ENCODE measurements at regions not wholly inside any gene's neighbourhood (a gene's known extent, or its start where the extent isn't known, plus 50 kb on each side); places are given as distances from the start of the nearest gene placed in this dataset.
"Not testable (repeated sequence)": the region's sequence is repeated elsewhere in the genome, so short reads cannot be mapped to it uniquely, and the experiment has no call there.

DNA sequence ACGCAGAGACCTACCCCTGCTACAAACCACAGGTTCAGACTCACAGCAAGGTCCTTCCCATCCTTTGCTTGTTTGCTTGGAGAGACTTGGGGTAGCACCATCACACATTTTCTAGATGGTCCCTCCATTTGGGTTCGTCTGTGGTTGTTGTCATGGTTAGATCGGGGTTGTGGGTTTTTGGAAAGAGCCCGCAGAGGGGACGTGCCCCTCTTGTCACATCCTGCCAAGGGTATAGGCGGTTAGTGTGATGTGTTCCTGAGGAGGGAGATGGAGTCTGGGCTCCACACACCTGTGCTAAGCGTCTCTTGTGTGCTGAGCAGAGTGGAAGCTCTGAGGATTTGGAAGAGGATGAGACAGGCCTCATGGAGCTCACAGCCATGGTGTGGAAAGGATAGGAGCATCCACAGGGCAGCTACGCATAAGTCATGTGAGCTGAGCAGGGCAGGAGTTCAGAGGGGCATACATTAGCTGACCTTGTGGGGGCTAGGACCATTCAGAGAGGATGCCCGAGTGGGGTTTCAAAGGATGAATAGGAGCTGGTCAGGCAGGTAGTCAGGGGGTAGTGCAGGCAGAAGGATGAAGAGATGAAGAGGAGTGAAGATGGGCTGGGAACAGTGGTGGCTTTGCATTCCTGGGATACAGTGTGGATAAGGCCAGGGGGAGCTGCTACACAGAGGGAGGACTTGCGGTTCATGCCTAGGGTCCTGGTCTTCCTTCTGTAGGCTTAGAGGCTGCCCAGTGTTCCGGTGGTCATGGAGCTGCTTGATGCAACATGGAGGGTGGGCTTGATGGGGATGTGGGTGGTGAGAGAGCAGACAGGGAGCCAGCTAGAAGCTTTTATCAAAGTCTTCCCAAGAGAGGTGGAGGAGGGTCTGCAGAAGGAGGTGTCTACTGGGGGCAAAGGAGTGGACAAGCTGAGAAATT, 62.9 kb downstream of the ACKR3 start:
- DNase-seq (ENCODE audit: low spot score) = no peak

DNA sequence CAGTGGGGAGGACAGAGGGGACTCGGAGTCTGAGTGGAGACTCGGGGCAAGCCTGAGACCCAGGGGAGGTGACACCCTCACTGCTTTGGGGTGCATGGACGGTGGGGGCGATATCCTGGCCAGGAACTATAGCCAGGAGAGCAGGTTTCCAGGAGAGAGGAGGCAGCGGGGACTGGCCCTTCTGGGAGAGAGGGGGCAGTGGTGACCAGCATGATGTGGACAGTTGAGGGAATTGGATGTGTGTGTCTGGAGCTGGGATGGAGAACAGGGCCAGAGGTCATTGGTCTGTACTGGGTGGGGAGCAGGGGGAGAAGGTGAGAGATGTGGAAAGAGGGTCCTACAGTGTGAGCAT, 63.6 kb downstream of the ACKR3 start:
- DNase-seq (ENCODE audit: low spot score) = no peak

DNA sequence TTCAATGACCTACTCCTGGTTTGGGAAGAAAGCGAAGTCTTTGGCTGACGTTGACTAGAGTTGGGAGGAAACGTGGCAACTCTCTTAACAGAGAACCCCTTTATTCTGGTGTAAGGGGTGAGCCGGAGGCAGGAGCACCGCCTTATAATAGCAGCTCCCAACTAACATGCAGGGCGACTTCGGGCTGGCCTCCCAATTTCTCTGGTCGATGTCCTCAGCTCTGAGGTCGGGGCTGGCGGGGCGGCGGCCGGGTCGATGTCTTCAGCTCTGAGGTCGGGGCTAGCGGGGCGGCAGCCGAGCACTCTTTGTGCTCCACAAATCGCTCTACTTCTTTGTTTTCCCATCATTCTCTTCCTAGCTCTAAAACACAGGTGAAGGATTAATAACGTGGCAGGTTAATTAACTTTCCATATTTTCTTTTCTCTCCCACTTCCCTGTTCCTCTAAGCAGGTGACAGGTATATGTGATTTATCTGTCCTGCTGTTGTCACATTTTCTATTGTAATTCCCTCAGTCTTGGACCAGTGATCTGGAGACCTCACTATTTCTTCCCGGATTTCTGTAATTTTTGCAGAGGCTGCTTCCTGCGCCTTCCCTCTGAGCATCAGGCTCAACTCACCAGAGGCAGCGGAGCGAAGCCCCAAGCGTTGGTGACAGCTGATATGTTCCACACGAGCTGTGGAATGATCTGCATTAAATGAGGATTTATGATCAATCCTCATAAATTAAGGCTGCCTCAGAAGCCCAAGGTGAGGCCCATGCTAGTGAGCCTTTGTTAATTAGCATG, 64.3 kb downstream of the ACKR3 start:
- no peak for DNase-seq (ENCODE audit: low spot score)

DNA sequence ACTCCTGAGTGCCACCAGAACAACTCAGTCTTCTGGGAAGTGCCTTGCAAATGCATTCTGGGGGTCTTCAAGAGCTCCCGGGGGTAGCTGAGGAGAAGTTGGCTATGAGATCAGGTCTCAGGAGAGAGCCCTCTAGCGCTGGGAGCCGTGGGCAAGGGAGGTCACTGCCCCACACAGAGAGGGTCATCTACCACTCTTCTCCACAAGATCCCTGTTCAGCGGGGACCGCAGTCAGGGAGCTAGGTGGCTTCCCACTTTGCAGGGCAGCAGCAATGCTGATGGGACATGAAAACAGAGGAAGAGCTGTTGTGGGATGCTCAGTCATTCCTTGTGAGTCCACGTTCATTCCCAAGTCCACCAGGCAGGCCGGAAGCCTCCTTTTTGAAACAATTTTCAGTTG, 66.6 kb downstream of the ACKR3 start:
- no peak for DNase-seq (ENCODE audit: low spot score)

DNA sequence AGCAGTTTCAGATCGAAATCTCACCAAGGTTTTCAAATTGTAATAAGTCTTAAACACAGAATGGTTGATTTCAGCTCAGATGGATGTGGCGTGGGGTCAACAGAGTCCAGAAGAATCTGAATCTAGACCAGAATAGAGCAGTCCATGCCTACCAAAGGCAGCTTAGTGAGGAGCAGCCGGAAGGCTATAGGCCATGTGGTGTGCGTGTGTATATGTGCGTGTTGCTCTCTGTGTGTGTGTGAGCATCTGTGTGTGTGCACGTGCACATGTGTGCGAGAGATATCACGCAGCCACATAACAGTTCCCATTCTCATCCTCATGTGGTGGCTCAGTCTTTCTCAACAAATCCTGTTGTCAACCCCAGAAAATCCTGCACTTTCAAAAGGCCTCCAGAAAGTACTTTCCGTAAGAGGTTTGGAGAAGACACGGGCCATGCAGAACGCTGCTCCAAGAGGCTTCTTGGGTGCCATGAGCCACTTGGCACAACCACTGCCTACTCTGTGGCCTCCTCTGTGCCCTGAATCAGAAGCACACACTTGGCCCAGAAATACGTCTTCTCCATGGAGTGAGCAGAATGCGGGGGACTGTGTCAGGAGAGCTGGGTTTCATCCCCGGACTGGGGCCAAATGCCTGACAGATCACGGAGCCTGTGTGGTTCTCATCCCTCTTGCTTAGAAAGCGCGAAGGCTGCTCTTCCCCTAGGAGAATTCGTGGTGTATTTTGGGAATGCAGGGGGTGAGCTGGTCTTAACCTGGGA, 67.3 kb downstream of the ACKR3 start:
- no peak for DNase-seq (ENCODE audit: low spot score)

DNA sequence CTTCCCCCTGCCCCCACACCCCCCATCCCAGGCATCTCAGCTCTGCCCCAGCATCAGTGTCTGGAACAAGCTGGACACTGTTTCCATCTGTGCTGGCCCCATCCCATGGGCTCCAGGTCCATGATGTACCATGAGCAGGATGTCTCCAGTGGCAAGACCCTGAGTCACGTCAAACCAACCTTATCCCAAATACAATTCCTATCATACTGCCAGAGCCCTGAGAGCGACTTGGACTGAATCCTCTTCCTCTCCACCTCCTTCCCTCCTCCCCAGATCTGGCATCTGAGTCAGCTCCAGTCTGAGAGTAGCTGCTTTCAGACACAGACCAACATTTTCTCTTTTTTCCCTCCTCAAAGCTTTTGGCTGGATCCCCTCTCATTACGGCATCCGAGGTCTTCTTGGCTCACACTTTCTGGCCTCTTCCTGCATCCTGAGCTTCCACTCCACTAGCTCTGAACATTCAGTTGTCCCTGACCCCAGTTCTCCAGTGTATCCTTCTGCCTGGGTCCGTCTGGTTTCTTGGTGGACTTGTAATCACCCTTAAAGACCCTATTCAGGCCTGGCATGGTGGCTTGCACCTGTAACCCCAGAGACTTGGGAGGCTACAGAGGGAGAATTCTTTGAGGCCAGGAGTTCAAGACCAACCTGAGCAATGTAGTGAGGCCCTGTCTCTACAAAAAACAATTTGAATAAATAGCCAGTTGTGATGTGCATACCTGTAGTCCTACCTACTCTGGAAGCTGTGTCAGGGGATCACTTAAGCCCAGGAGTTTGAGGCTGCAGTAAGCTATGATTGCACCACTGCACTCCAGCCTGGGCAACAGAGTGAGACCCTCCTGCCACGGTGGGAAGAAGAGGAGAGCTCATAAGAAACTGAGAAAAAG, 68.3 kb downstream of the ACKR3 start:
- no peak for DNase-seq (ENCODE audit: low spot score)

DNA sequence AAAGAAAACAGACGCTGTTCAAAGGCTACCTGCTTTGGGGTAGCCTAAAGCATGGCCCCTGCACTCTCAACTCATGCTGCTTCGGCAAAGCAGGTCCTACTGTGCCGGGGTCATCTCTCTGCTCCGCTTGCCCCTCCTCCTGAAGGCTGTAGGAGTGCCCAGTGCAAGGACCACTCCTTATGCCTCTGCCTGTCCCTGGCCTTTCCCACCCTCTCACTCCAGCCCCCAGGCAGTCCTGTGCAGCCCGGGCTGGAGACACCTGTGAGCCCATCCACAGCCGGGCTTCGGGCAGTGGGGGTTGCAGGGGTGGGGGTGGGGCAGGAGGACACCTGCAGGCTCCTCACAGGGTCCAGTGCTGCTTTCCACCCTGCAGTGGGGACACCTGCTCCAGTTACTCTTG, 69.1 kb downstream of the ACKR3 start:
- DNase-seq (ENCODE audit: low spot score) = no peak

DNA sequence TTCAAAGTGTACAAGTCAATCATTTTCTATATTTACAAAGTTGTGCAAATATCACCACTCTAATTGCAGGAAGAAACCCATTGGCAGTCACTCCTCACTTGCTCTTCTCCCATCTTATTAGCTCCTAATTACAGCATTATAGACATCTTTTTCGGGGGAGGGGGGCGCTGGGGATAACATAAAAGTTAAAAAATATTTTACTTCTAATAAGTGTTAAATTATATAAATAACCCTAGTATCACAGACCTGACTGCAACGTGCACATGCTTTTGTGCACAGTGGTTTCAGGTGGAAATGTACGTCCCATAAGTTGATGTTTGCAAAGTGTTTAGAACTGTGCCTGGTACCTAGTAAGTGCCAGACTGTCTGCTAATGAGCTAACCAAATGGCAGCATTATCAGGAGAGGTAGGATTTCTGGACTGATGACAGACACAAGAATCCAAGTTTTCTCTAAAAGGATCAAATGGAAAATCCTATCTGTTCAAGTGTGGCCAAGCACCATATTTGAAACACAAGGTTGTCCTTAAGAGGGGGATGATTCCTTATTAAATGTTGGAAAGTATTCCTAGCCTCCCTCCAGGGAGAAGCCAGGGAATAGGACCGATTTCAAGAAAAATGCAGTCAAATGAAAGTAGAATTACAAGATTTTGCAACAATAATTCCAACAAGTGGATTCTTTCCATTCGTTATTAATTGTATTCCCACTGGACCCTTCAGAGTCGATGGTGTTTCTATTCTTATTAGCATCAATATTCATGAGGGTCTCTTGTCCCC, 70.0 kb downstream of the ACKR3 start:
- no peak for DNase-seq (ENCODE audit: low spot score)

DNA sequence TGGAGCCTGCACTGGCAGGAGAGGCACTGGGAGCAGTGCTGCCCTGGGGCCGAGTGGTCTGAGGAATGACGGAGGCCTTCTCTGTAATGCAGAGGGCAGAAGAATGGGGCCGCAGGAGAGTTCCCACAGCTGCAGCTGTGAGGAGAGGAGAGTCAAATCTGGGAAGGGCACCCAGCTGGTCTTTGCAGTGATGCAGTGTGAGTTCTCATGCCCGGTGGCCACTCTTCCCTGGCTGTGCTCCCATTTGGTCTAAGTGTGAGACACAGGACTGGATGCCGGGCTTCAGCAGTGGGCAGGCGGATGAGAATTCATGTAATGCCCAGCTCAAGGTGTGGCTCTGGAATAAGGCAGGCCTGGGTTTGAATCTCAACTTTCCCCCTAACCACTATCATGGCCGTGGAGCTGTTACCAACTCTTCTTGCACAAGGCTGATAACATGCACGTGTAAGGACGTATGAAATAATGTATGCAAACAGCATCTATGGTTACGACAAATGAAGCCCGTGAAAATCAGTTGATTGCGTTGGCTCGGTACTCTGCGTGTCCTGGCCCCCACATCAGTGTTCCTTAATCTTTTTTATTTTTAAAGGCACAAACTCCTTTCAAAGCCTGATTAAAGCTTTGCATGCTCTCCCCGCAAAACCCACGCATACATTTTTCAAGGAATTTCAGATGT, 71.6 kb downstream of the ACKR3 start:
- no peak for DNase-seq (ENCODE audit: low spot score)

DNA sequence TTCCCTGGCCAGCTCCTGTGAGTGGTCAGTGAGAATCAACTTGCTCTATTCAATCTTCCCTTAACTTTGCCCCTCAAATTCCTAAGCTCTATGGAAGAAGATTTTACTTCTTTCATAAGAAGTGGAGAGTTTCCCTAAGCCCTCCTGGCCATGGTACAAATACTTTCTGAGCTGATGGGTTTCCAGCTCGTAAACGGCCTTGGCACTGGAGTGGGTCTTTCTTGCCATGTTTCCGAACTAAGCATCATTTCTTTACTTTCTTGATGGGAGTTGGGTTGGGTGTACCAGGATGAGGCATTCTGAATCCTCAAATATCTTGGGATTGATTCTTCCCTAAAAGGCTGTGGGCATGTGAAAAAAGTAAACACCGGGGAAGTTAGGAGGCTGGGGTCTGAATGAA, 72.5 kb downstream of the ACKR3 start:
- no peak for DNase-seq (ENCODE audit: low spot score)

DNA sequence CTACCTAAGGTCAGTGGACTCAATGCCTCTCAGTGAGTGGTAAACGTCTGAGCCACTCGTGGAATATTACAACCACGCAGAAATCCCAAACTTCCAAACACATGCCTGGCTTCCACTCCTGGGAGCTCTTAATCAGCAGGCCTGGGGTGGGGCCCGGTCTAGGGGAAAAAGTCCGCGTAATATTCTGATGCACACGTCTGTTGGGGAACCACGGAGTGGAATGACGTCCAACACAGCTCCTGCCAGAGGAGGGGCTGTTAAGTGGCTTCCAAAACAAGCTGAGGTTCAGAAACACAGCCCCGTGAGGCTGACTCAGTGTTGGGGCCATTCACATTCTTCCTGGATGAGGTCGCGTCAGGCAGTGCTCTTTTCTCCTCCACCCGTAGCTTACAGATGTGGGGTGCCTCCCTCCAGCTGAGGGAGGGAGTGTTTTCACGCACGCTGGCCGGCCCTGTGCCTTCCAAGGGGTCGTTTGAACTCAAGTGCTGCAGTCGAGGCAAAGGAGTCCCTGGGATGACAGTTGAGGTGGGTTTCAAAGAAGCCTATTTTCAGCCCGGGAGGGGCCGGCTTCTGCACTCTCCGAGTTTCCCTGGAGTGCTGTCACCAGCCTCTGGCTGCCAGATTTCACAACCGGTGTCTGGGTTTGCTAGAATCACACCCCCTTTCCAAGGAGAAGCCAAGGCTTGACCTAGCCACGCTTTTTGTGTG, 73.1 kb downstream of the ACKR3 start:
- no peak for DNase-seq (ENCODE audit: low spot score)

DNA sequence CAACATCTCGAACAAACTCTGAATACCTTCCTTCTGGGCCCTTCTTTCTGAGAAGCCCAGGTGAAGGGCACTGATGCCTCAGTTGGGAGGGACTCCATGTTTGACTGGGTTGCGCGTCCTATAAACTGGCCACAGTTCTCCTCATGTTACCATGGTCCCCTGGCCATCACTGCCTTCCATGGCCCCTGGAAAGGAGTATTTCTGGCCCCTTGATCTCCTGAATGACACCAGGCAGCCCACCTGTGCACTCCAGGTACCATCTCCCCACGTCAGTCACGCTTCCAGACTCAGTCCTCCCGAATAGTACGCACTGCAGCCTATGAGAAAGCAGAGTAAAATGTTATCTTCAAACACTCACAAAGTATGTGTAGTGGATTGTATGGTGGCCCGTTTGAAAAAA, 73.9 kb downstream of the ACKR3 start:
- DNase-seq (ENCODE audit: low spot score) = no peak

DNA sequence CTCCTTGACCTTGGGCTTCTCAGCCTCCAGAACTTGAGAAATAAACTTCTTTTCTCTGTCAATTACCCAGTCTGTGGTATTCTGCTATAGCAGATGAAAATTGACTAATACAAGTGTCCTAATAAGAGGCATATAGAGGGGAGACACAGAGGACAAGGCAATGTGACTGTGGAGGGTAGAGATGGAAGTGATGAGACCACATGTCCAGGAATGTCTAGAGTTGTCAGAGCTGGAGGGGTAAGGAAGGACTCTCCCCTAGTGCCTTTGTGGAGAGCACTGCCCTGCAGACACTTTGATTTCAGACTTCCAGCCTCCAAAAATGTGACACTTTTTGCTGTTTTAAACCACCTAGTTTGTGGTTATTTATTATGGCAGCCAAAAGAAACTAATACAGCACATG, 74.4 kb downstream of the ACKR3 start:
- DNase-seq (ENCODE audit: low spot score) = no peak

DNA sequence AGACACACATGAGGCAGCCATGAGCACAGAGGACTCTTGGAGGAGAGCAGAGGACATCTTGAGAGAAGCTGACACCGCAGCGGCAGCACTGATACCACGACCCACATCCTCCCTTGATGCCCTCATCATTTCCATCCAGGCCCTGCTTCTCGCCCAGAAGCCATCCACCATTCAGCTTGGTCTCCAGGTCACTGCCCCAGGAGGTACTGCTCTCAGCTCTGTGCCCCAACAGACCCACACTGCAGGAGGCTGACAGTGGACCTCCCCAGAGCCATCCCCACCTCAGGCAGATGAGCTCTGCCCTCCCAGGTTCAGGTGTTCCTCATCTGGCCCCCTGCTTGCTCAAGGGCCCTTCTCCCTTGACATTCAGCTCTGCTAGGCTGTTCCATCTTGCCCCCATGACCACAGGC, 74.9 kb downstream of the ACKR3 start:
- no peak for DNase-seq (ENCODE audit: low spot score)

DNA sequence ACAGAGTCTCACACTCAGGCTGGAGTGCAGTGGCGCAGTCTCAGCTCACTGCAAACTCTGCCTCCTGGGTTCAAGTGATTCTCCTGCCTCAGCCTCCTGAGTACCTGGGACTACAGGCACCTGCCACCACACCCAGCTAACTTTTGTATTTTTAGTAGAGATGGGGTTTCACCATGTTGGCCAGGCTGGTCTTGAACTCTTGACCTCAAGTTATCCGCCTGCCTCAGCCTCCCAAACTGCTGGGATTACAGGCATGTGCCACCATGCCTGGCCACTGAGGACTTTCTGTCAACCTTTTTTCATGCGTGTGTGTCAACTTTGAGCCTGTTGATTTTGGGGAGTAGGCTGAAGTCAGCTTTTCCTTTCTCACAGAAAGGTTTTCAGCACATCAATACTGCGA, 75.5 kb downstream of the ACKR3 start:
- not testable (repeated sequence) for DNase-seq (ENCODE audit: low spot score)

DNA sequence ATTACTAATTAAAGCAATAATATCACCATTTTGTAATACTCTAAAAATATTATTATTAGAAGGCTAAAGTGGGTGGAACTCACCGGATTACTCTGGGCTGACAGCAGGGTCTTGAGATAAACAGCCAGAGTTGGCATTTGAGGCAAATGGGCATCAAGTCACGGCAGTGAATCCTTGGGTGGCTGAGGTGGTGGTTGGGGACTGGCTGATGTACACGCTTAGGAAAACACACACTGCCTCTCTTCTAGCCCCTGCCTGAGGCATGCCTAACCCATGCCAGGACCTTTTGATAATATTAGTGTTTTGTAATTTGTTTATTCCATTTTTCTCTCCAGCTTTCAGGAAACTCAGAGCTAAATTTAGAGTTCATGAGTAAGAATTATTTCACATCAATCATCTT, 76.8 kb downstream of the ACKR3 start:
- no peak for DNase-seq (ENCODE audit: low spot score)

DNA sequence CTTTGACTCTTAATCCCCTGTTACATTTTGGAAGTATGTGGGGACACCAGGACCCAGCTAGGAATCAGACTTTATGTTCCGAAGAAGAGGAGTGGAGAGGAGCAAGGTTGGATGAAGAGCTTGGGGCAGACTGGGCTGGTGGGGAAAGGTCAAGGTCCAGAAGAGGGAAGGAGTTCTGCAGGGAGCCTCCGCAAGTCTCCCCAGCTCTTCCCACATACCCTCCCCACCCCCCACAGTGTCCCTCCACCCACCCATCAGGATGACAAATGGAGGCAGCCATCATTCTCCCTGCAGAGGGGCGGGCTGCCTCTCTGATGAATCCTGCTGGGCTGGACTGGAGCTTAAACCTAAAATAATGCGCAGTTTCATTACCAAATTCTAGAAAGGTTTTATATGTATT, 77.2 kb downstream of the ACKR3 start:
- no peak for DNase-seq (ENCODE audit: low spot score)

DNA sequence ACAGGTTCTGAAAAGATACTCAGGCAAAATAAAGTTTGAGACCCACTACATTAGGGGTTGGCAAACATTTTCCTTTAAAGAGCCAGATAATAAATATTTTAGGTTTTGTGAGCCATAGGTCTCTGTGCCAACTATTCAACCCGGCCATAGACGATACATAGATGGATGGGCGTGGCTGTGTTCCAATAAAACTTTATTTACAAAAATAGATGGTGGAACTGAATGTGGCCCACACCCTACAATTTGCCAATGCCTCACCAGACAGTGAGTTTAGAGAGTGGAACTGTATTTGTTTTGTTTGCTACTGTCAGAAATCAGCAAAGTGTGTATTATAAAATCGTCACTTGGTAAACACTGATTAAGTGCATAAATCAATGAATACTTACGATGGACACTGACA, 78.0 kb downstream of the ACKR3 start:
- DNase-seq (ENCODE audit: low spot score) = no peak

DNA sequence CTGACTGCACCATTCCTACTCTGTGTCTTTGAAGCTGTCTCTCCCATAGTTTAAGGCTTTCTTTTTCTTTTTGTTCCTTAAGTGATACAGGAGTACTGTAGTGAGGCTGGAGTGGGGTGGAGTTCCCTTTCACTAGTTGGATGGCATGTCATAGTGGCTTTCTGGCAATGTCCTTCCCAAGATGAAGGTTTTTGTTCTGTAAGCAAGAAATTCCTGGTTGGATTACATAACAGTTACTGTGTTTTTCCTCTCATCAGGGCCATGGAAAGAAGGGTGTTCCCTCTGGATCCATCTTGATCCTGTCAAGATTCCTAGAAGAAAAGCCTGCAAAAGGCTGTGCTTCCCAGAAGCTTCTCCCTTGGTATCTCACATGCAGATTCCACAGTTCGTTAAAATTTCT, 84.2 kb downstream of the ACKR3 start:
- no peak for DNase-seq (ENCODE audit: low spot score)

DNA sequence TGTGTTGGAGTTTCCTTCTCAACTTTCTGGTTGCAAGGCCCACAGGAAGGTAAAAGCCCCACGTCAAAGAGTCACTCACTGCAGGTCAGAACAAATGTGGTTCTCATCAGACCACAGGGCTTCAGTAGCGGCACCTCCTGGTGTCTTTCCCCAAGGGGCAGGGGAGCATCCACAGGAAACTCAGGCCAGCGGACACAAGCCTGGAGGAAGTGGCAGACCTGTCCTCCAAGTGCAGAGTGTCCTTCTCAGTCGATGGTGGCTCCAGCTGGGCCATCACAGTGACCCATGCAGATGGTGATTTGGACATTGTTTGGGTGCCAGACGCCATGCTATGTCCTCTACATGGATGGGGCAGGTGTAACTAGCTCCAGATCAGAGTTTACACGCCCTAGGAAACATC, 84.9 kb downstream of the ACKR3 start:
- DNase-seq (ENCODE audit: low spot score) = no peak
